A549 (cell line): ENCODE measurements at regions not wholly inside any gene's neighbourhood (a gene's known extent, or its start where the extent isn't known, plus 50 kb on each side); places are given as distances from the start of the nearest gene placed in this dataset.

Source experiments
- ATAC-seq, 2 experiments: fragments of 200-7000 bp in 1 of 2; fragments of >200 bp in 1 of 2; cut with Nextera tagmentation in 1 of 2; cut with Tn5 transposase in 1 of 2; 3 replicates each; pipeline versions ENCODE4 v1.8.0 to v1.9.1; 2018 to 2020; ENCODE audit warnings: mild to moderate bottlenecking in 1 of 2, moderate library complexity in 1 of 2
- CTCF ChIA-PET: fragments of 300-600 bp; sonication (Branson Sonifier 250); formaldehyde crosslinking; extraction: SDS; loops from one replicate; lab custom pipeline; 2021; ENCODE audit warnings: antibody characterized with exemption, inconsistent platforms; lab: Yijun Ruan, JAX
- POLR2A ChIA-PET: fragments of 350-600 bp; formaldehyde crosslinking; extraction: SDS; loops from one replicate; lab custom pipeline; 2021; ENCODE audit warnings: antibody characterized with exemption, inconsistent platforms; lab: Yijun Ruan, JAX
- DNase-seq, 2 experiments: peaks; one replicate each; pipeline versions ENCODE4 v3.0.0 to v3.0.0-alpha.2; 2011 to 2016; ENCODE audit warnings: low read depth in 1 of 2, low spot score in 1 of 2
- FAIRE-seq: peaks from 2 replicates; lab custom pipeline; 2011; peaks lifted over from hg19 to GRCh38; lab: Jason Lieb, UNC
- H3K27ac ChIP-seq, 2 experiments: fragments of >200 bp; sonication (Bioruptor Twin); formaldehyde crosslinking; 3 replicates each; pipeline ENCODE4 v1.5.1; 2016 to 2017
- H3K4me1 ChIP-seq: fragments of >200 bp; sonication (Bioruptor Twin); formaldehyde crosslinking; 3 replicates; pipeline ENCODE4 v1.6.1; 2016
- H3K4me2 ChIP-seq: fragments of >200 bp; sonication (Bioruptor Twin); formaldehyde crosslinking; 3 replicates; pipeline ENCODE4 v1.6.1; 2016
- H3K4me3 ChIP-seq: fragments of >200 bp; sonication (Bioruptor Twin); formaldehyde crosslinking; 3 replicates; pipeline ENCODE4 v1.5.1; 2016
- H3K9me3 ChIP-seq: fragments of >200 bp; sonication (Bioruptor Twin); formaldehyde crosslinking; 3 replicates; pipeline ENCODE4 v1.6.1; 2016
- CBX2 ChIP-seq: fragments of 200-600 bp; sonication (generic); IDR thresholded peaks from 2 replicates; pipeline ENCODE4 v1.6.1; 2016; ENCODE audit warnings: low read depth, mild to moderate bottlenecking, borderline replicate concordance
- CHD2 ChIP-seq: fragments of 150-350 bp; IDR thresholded peaks from 2 replicates; pipeline ENCODE4 v1.6.1; 2014; ENCODE audit warnings: low read length; ENCODE audit not compliant: partially characterized antibody
- E2F6 ChIP-seq: IDR thresholded peaks from 2 replicates; pipeline ENCODE4 v1.6.1; 2012; ENCODE audit warnings: low read depth, borderline replicate concordance
- EHMT2 ChIP-seq: fragments of 200-600 bp; sonication (generic); IDR thresholded peaks from 2 replicates; pipeline ENCODE4 v1.6.1; 2016; ENCODE audit warnings: antibody characterized with exemption, low read depth, mild to moderate bottlenecking, moderate library complexity
- ESRRA ChIP-seq: fragments of 150-350 bp; IDR thresholded peaks from 2 replicates; pipeline ENCODE4 v1.6.1; 2014; ENCODE audit warnings: mild to moderate bottlenecking, low read length, borderline replicate concordance
- FOSL2 ChIP-seq, 2 experiments: fragments of 450-650 bp in 1 of 2; fragments of >200 bp in 1 of 2; sonication (Bioruptor Twin) in 1 of 2; formaldehyde crosslinking; IDR thresholded peaks; 2 replicates each; pipeline versions ENCODE4 v1.5.0 to v1.6.1; 2016 to 2020; ENCODE audit warnings: mild to moderate bottlenecking in 1 of 2, moderate library complexity in 1 of 2
- HEYL ChIP-seq: fragments of 250-450 bp; sonication (Bioruptor Pico); IDR thresholded peaks from 2 replicates; pipeline ENCODE4 v1.8.0; 2021; ENCODE audit warnings: mild to moderate bottlenecking, moderate library complexity
- HOXB5 ChIP-seq: fragments of 250-450 bp; sonication (Bioruptor Pico); IDR thresholded peaks from 2 replicates; pipeline ENCODE4 v1.5.0; 2020; ENCODE audit warnings: mild to moderate bottlenecking, moderate library complexity
- NFE2L2 ChIP-seq: fragments of 150-350 bp; conservative IDR thresholded peaks from 2 replicates; pipeline ENCODE4 v1.6.1; 2014; ENCODE audit warnings: low read length
- PHF8 ChIP-seq: fragments of 200-600 bp; sonication (generic); IDR thresholded peaks from 2 replicates; pipeline ENCODE4 v1.6.1; 2016; ENCODE audit warnings: low read depth, mild to moderate bottlenecking, antibody characterized with exemption, moderate library complexity, borderline replicate concordance
- POLR2A ChIP-seq: IDR thresholded peaks from 2 replicates; pipeline ENCODE4 v1.6.1; 2012; ENCODE audit warnings: mild to moderate bottlenecking, low read length
- POLR2AphosphoS2 ChIP-seq: conservative IDR thresholded peaks from 2 replicates; pipeline ENCODE4 v1.6.1; 2012; ENCODE audit warnings: low read length, improper control_type of control experiment, inconsistent platforms
- RAD21 ChIP-seq, 2 experiments: fragments of >200 bp in 1 of 2; sonication (Bioruptor Twin) in 1 of 2; formaldehyde crosslinking in 1 of 2; IDR thresholded peaks in 1 of 2; conservative IDR thresholded peaks in 1 of 2; 2 replicates in 1 of 2; 3 replicates in 1 of 2; pipeline ENCODE4 v1.6.1; 2012 to 2018; ENCODE audit warnings: inconsistent platforms in 1 of 2
- RARB ChIP-seq: fragments of 250-450 bp; sonication (Bioruptor Pico); IDR thresholded peaks from 2 replicates; pipeline ENCODE4 v1.8.0; 2021; ENCODE audit warnings: mild to moderate bottlenecking, moderate library complexity
- RCOR1 ChIP-seq: fragments of 150-350 bp; IDR thresholded peaks from 2 replicates; pipeline ENCODE4 v1.6.1; 2014; ENCODE audit warnings: antibody characterized with exemption, low read length, low read depth
- SMC3 ChIP-seq: fragments of >200 bp; sonication (Bioruptor Twin); formaldehyde crosslinking; IDR thresholded peaks from 3 replicates; pipeline ENCODE4 v1.6.1; 2018; ENCODE audit warnings: inconsistent platforms
- SREBF2 ChIP-seq: fragments of 450-650 bp; IDR thresholded peaks from 2 replicates; pipeline ENCODE4 v1.6.1; 2014; ENCODE audit warnings: mild to moderate bottlenecking, moderate library complexity
- TP53 ChIP-seq: fragments of 250-450 bp; sonication (Bioruptor Pico); IDR thresholded peaks from 2 replicates; pipeline ENCODE4 v1.5.0; 2021; ENCODE audit warnings: mild to moderate bottlenecking, moderate library complexity
- ZC3H11A ChIP-seq: fragments of 450-650 bp; IDR thresholded peaks from 2 replicates; pipeline ENCODE4 v1.6.1; 2014; ENCODE audit warnings: antibody characterized with exemption, mild to moderate bottlenecking
- ZSCAN20 ChIP-seq: fragments of 250-450 bp; sonication (Bioruptor Pico); IDR thresholded peaks from 2 replicates; pipeline ENCODE4 v1.8.0; 2022; ENCODE audit warnings: mild to moderate bottlenecking, moderate library complexity
- whole genome bisulfite sequencing: methylation state at CpG from one replicate; pipeline ENCODE4 v1.1.6; 2017; ENCODE audit errors: missing lambda C conversion rate; 5-methylcytosine and 5-hydroxymethylcytosine counted together
- TF ChIP-seq, protein P1 (sequence below): fragments of 200-600 bp; sonication (generic); IDR thresholded peaks from 2 replicates; pipeline ENCODE4 v1.6.1; 2016; ENCODE audit warnings: antibody characterized with exemption, mild to moderate bottlenecking, moderate library complexity
- TF ChIP-seq, protein P2 (sequence below): IDR thresholded peaks from 2 replicates; pipeline ENCODE4 v1.6.1; 2012

DNA sequence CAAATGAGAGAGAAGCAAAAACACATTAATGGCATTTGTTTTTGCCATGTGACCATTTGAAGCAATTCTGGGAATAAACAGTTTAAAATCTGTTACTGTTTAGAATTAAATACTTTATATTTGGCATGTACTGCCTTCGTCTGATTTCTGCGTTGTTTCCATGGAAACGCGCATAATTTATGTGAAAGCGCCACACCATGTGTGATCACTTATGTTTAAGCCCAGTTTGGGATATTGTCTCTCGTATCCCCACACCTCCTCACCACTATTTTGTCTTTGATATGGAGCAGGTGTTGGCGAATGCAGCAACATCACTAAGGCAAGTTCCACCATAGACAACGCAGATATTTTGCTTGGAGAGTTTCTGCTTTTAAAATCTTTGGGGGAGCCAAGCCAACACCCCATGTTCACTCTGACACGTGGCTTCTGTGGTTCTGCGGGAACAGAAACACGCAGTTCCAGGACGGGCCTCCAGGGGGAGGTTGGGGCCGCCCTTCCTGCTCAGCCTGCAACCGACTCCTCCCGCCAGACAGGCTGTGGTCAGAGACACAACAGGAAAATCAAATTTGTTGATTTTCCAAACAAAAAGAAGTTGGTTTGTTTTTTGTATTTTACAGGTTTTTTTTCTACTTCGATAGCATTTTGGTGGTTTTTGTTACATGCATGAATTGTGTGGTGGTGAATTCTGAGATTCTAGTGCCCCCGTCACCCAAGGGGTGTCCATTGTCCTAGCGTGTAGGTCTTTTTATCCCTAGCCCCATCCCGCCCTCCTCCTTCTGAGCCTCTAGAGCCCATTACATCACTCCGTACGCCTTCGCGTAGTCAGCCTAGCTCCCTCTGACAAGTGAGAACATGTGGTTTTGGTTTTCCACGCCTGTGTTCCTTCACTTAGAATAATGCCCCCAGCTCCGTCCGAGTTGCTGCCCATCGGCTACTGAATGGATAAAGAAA, 101.9 kb upstream of the SFSWAP start (continued):
- TF ChIP-seq, protein P1, sequence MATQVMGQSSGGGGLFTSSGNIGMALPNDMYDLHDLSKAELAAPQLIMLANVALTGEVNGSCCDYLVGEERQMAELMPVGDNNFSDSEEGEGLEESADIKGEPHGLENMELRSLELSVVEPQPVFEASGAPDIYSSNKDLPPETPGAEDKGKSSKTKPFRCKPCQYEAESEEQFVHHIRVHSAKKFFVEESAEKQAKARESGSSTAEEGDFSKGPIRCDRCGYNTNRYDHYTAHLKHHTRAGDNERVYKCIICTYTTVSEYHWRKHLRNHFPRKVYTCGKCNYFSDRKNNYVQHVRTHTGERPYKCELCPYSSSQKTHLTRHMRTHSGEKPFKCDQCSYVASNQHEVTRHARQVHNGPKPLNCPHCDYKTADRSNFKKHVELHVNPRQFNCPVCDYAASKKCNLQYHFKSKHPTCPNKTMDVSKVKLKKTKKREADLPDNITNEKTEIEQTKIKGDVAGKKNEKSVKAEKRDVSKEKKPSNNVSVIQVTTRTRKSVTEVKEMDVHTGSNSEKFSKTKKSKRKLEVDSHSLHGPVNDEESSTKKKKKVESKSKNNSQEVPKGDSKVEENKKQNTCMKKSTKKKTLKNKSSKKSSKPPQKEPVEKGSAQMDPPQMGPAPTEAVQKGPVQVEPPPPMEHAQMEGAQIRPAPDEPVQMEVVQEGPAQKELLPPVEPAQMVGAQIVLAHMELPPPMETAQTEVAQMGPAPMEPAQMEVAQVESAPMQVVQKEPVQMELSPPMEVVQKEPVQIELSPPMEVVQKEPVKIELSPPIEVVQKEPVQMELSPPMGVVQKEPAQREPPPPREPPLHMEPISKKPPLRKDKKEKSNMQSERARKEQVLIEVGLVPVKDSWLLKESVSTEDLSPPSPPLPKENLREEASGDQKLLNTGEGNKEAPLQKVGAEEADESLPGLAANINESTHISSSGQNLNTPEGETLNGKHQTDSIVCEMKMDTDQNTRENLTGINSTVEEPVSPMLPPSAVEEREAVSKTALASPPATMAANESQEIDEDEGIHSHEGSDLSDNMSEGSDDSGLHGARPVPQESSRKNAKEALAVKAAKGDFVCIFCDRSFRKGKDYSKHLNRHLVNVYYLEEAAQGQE = no peak
- TF ChIP-seq POLR2AphosphoS2 = no peak
- TF ChIP-seq NFE2L2 = no peak

GRCh38 chr12:131609762-131610161, 101.1 kb upstream of the SFSWAP start:
- FAIRE-seq (no peak), DNase-seq (no peak), ATAC-seq (no peak)
- WGBS = 62% methylated on average over 9 of the region's 9 CpGs
- ChIA-PET CTCF (interaction anchor here (1.1 to 1.6 kb wide), 3 partner anchors 12 to 127 kb away, joined by 3 to 5 read pairs (median 3); no protein-coding TSS in a partner anchor), POLR2A (no interaction called here)
- TF ChIP-seq CBX2 (no peak), SREBF2 (no peak), ZC3H11A (no peak), FOSL2 (IDR thresholded peaks at IDR 0.05) (no peak), FOSL2 (CRISPR knock-in tag; IDR thresholded peaks at IDR 0.05) (no peak), EHMT2 (no peak), RAD21 (conservative IDR thresholded peaks at IDR 0.05 in 1 of 2, IDR thresholded peaks at IDR 0.05 in 1 of 2) (no peak)
- no peak overlapping the region for H3K4me2 ChIP-seq
- no peaks in the 10 kb centered on the region for H3K4me1 ChIP-seq
- H3K9me3 ChIP-seq = no peaks in the 10 kb centered on the region
- H3K27ac ChIP-seq = no peak overlapping the region
- H3K4me3 ChIP-seq = no peak overlapping the region

DNA sequence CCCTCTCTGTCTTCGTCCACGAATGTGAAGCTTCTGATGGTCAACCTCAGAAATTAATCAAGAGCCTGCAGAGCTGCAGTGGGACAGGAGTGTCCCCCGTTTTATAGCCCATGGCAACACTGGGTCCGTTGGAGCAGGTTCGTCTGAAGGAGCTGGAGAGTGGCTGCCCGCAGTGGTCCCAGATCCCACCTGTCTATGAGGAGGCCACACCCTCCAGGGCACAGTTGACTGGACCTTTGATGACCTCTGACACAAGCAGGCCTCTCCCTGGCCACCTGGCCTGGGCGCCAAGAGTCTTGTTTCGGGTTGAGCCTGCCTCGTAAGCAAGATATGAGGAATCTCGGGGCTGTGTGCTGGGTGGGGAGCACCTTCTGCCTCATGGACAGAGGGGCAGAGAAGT, 100.7 kb upstream of the SFSWAP start:
- 54% methylated on average over 10 of the region's 10 CpGs for WGBS
- no peaks in the 10 kb centered on the region for H3K4me1 ChIP-seq
- no peak for ATAC-seq
- CTCF ChIA-PET = interaction anchor here (1.1 to 1.6 kb wide), 3 partner anchors 11 to 127 kb away, joined by 3 to 5 read pairs (median 3); no protein-coding TSS in a partner anchor
- POLR2A ChIA-PET = no interaction called here
- no peak for FAIRE-seq
- TF ChIP-seq ZC3H11A (no peak), RARB (CRISPR knock-in tag) (no peak), ZSCAN20 (CRISPR knock-in tag) (no peak), POLR2A (no peak), SMC3 (no peak), NFE2L2 (no peak), CHD2 (no peak), PHF8 (no peak), CBX2 (no peak), HOXB5 (CRISPR knock-in tag) (no peak), POLR2AphosphoS2 (no peak), EHMT2 (no peak), HEYL (no peak), TP53 (CRISPR knock-in tag) (no peak), E2F6 (no peak), RCOR1 (no peak), ESRRA (no peak)
- TF ChIP-seq, protein P2, sequence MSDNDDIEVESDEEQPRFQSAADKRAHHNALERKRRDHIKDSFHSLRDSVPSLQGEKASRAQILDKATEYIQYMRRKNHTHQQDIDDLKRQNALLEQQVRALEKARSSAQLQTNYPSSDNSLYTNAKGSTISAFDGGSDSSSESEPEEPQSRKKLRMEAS = no peak
- TF ChIP-seq, all 56 proteins: peak for 0
- Histone ChIP-seq H3K4me2 (no peak overlapping the region), H3K9me3 (no peaks in the 10 kb centered on the region), H3K27ac (no peak overlapping the region), H3K4me3 (no peak overlapping the region)
- DNase-seq = no peak
